BLaER1 treated with 17β-estradiol and CSF1 and Interleukin-3, amounts not matched to agents 10 nM and 100 nM (cell line): ENCODE measurements at regions not wholly inside any gene's neighbourhood (a gene's known extent, or its start where the extent isn't known, plus 50 kb on each side); places are given as distances from the start of the nearest gene placed in this dataset.

Experiments
- H3K27ac ChIP-seq, 11 experiments: shearing (Covaris generic); formaldehyde crosslinking; 2 replicates each; pipeline ENCODE4 v1.8.1; 2022
- H3K27me3 ChIP-seq, 11 experiments: shearing (Covaris generic); formaldehyde crosslinking; 2 replicates each; pipeline ENCODE4 v1.8.1; 2022
- H3K36me3 ChIP-seq, 11 experiments: shearing (Covaris generic); formaldehyde crosslinking; 2 replicates each; pipeline ENCODE4 v1.8.1; 2022
- H3K4me1 ChIP-seq, 10 experiments: shearing (Covaris generic); formaldehyde crosslinking; 2 replicates each; pipeline ENCODE4 v1.8.1; 2022
- H3K4me2 ChIP-seq, 11 experiments: shearing (Covaris generic); formaldehyde crosslinking; 2 replicates each; pipeline ENCODE4 v1.8.1; 2022
- H3K4me3 ChIP-seq, 10 experiments: shearing (Covaris generic); formaldehyde crosslinking; 2 replicates each; pipeline ENCODE4 v1.8.1; 2022
- H3K9ac ChIP-seq, 11 experiments: shearing (Covaris generic); formaldehyde crosslinking; 2 replicates each; pipeline ENCODE4 v1.8.1; 2022
- H3K9me3 ChIP-seq, 11 experiments: shearing (Covaris generic); formaldehyde crosslinking; replicated peaks in 1 of 11; 2 replicates each; pipeline ENCODE4 v1.8.1; 2022
- H4K20me1 ChIP-seq, 11 experiments: shearing (Covaris generic); formaldehyde crosslinking; 2 replicates each; pipeline ENCODE4 v1.8.1; 2022
- Cebpa-rat ChIP-seq, 11 experiments: shearing (Covaris generic); IDR thresholded peaks; 2 replicates each; pipeline ENCODE4 v1.8.1; 2022

DNA sequence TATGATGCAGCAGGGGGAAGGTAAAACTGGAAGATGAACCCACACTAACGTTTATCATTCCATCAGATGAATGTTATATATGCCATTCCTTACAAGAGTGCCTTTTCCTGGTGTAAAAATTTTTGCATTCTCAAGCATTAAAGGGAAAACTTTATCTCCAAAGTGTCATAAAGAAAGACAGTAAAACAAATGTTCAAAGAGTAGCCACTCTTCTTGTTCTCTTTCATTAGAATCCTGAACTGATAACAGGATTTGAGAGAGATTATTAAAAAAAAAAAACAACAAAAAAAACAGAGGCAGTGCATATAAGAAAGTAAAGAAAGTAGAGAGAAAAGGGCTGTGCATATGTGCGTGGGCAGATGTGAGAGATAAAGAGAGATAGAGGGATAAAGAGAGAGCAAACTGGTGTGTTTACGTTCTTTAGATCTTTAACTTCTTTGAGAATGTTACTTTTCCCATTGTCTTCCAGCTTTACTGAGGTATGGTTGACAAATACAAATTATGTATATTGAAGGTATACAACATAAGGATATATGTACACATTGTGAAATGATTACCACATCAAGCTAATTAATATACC is 275.4 kb downstream of the HS3ST1 start:
- Histone ChIP-seq H3K27ac (no peak overlapping the region), H3K27me3 (no peaks in the 10 kb centered on the region), H3K9me3 (peaks cover 0 to 22% (median 0%) of the 10 kb centered on the region in 11 experiments; a peak in 8 of 22 replicates), H3K4me2 (no peak overlapping the region), H3K36me3 (no peaks in the 10 kb centered on the region), H3K4me3 (no peak overlapping the region), H3K9ac (no peak overlapping the region), H4K20me1 (no peaks in the 10 kb centered on the region), H3K4me1 (peaks cover 0 to 13% (median 2%) of the 10 kb centered on the region in 10 experiments; a peak in 6 of 20 replicates)
- no peak for TF ChIP-seq Cebpa-rat (IDR thresholded peaks at IDR 0.05)

DNA sequence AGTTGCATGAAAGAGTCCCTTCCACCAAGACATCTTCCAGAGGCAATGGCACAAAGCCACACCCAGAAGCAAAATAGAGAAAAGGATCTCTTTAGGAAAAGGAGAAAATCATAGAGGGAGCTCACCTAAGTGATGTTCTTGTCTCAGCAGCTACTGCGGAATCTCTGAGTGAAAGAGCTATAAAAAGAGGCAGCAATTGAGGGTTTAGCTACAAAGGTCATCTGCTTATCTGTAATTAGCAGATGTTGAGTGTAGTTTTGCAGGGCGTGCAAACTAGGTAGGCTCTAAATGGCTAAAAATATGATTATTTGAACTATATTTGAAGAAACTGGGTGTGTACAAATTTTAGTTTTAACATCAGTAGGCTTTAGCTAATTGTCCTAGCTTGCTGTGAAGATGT is 276.0 kb downstream of the HS3ST1 start:
- no peak overlapping the region for H3K4me2 ChIP-seq

DNA sequence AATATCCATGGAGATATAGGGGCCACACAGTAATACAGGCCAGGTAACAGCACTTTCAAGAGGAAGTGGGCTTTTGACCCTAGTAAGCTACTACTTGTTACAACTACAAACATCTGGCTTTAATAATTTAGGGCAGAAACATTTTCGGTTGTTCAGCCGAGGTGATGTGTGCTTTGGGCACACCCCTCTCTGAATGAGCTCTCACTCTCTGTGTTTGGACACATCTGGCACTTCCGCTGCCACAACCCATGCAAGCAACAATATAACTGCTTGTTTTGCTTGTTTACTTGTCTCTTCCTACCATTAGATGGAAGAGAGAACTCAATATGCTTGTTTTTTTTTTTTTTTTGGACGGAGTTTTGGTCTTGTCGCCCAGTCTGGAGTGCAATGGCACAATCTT is 277.2 kb downstream of the HS3ST1 start:
- Histone ChIP-seq H3K4me1 (peaks cover 0 to 13% (median 2%) of the 10 kb centered on the region in 10 experiments; a peak in 6 of 20 replicates), H3K4me2 (no peak overlapping the region), H3K27ac (no peak overlapping the region), H3K9ac (no peak overlapping the region), H3K4me3 (no peak overlapping the region), H3K9me3 (peaks cover 0 to 22% (median 0%) of the 10 kb centered on the region in 11 experiments; a peak in 8 of 22 replicates), H4K20me1 (no peaks in the 10 kb centered on the region), H3K27me3 (no peaks in the 10 kb centered on the region), H3K36me3 (no peaks in the 10 kb centered on the region)
- TF ChIP-seq Cebpa-rat (IDR thresholded peaks at IDR 0.05) = no peak

More for the DNA sequence above, 276.0 kb downstream of the HS3ST1 start:
- Histone ChIP-seq H4K20me1 (no peaks in the 10 kb centered on the region), H3K27me3 (no peaks in the 10 kb centered on the region), H3K9ac (no peak overlapping the region), H3K27ac (no peak overlapping the region), H3K9me3 (peaks cover 0 to 22% (median 0%) of the 10 kb centered on the region in 11 experiments; a peak in 8 of 22 replicates), H3K4me3 (no peak overlapping the region), H3K36me3 (no peaks in the 10 kb centered on the region), H3K4me1 (peaks cover 0 to 13% (median 2%) of the 10 kb centered on the region in 10 experiments; a peak in 6 of 20 replicates)
- no peak for TF ChIP-seq Cebpa-rat (IDR thresholded peaks at IDR 0.05)

DNA sequence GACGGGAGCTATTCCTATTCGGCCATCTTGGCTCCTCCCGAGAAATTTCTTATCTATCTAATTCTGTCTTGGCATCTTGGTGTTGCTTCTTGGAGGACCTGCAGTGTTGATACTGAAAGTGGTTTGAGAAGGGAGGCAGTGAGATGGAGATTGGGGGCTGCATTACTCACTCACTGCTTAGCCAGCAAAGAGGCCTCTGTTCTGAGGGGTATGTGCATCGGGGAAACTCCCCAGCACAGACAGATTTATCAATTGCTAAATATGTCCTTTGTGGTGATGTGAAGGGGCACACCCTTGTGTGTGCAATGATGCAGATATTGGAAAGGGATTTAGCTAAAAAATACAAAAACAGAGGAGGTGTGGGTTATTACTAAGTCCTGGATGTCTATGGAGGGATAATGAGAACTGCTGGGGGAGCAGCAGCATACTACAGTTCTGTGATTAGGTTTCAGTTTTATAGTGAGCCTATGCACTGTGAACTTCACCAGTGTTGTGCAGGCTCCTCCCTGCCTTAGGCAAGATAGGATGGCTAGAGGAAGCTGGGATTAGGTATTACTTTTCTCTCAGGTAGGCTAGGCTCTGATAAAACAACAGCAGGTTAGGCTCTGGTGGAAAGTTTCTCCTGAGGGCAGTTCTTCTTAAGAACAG is 279.0 kb downstream of the HS3ST1 start:
- Histone ChIP-seq H3K27ac (no peak overlapping the region), H3K4me2 (no peak overlapping the region), H3K4me1 (0 out of 20 replicates have a peak, but pooled peaks cover 0 to 3% (median 0%) of the 10 kb centered on the region in 10 experiments), H3K36me3 (no peaks in the 10 kb centered on the region), H3K27me3 (no peaks in the 10 kb centered on the region), H3K9ac (no peak overlapping the region), H4K20me1 (no peaks in the 10 kb centered on the region), H3K4me3 (no peak overlapping the region), H3K9me3 (peaks cover 0 to 22% (median 0%) of the 10 kb centered on the region in 11 experiments; a peak in 8 of 22 replicates)
- no peak for TF ChIP-seq Cebpa-rat (IDR thresholded peaks at IDR 0.05)

DNA sequence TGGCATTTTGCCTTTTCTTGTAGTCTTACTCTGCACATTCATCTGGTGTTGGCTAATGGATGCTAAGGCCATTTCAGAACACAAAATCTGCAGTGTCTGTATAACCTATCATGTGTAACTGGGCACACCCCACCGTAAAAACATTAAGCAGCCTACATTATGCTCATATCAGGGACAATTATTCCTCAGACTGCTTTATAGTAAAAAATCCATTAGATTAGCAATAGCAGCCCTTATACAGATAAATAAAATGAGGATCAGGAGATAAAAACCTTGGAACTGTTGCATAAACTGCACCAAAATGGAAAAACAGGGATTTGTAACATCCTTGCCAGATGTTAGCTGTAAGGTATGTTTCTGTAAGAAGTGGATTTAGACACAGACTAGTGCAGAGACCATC is 288.8 kb downstream of the HS3ST1 start:
- Histone ChIP-seq H3K27ac (no peak overlapping the region), H3K36me3 (no peaks in the 10 kb centered on the region), H3K4me1 (peaks cover 0 to 5% (median 0%) of the 10 kb centered on the region in 10 experiments; a peak in 5 of 20 replicates), H4K20me1 (no peaks in the 10 kb centered on the region), H3K9ac (no peak overlapping the region), H3K27me3 (no peaks in the 10 kb centered on the region), H3K9me3 (peaks cover 0 to 6% (median 0%) of the 10 kb centered on the region in 11 experiments; a peak in 3 of 22 replicates), H3K4me2 (no peak overlapping the region), H3K4me3 (no peak overlapping the region)
- TF ChIP-seq Cebpa-rat (IDR thresholded peaks at IDR 0.05) = no peak

DNA sequence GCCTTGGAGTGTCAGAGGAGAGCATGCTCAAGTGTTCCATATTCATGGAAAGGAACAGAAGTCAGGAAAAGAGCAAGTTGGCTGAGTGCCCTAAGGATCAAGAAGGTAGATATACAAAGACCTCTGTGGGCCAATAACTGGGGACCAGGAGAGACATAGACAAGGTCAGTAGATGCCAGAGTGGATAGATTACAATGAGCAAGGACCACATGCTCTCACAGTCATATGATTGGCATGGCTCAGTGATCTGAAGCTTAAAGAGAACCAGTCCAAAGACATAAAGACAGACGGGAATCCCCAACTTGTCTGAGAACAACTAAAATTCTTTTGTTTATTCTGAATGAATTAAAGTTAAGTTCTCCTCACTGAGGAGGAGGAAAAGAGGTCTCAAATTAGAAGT is 289.7 kb downstream of the HS3ST1 start:
- H4K20me1 ChIP-seq = no peaks in the 10 kb centered on the region
- H3K4me1 ChIP-seq = peaks cover 0 to 5% (median 0%) of the 10 kb centered on the region in 10 experiments; a peak in 5 of 20 replicates
- H3K36me3 ChIP-seq = no peaks in the 10 kb centered on the region
- H3K4me3 ChIP-seq = no peak overlapping the region
- H3K9ac ChIP-seq = no peak overlapping the region
- no peak overlapping the region for H3K27ac ChIP-seq
- no peak for TF ChIP-seq Cebpa-rat (IDR thresholded peaks at IDR 0.05)
- H3K9me3 ChIP-seq = peaks cover 0 to 6% (median 0%) of the 10 kb centered on the region in 11 experiments; a peak in 3 of 22 replicates
- H3K4me2 ChIP-seq = no peak overlapping the region
- no peaks in the 10 kb centered on the region for H3K27me3 ChIP-seq

DNA sequence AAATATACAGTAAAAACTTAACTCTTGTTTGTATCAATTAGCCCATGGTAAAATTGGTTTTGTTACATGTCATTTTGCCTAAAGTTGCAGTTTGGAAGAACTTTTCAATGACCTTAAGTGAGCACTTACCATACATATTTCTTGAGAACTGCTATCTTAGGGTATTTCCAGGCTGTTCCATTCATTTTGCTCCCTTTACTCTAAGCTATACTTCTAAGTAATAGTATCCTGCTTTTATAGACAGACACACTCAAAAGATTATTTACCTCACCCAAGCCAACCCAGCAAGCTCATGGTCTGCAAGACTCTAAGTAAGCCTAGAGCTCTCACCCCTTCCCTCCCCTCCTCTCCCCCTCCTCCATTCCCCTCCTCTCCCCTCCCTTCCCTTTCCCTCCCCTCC is 294.0 kb downstream of the HS3ST1 start:
- no peak overlapping the region for H3K4me3 ChIP-seq
- H3K4me1 ChIP-seq = peaks cover 0 to 9% (median 2%) of the 10 kb centered on the region in 10 experiments; a peak in 7 of 20 replicates

DNA sequence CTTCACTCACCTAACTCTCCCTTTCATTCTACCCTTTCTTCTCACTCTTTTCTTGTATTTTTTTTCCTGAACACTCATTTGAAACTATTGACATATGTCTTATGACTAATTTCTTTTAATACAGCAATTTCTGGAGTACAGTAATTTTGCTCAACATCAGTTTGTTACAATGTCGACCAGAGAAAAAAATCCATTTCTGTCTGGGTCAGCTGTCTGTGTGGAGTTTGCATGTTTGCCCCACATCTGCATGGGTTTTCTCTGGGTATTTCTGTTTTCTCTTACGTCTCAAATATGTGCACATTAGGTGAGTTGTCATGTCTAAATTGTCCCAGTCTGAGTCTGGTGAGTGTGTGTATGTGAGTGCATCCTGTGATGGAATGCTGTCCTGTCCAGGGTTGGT is 294.8 kb downstream of the HS3ST1 start:
- peaks cover 0 to 9% (median 2%) of the 10 kb centered on the region in 10 experiments; a peak in 7 of 20 replicates for H3K4me1 ChIP-seq
- H3K36me3 ChIP-seq = no peaks in the 10 kb centered on the region
- H3K9ac ChIP-seq = no peak overlapping the region
- H3K4me2 ChIP-seq = no peak overlapping the region
- H4K20me1 ChIP-seq = no peaks in the 10 kb centered on the region
- H3K9me3 ChIP-seq = peaks cover 0 to 7% (median 0%) of the 10 kb centered on the region in 11 experiments; a peak in 2 of 22 replicates
- no peak for TF ChIP-seq Cebpa-rat (IDR thresholded peaks at IDR 0.05)
- H3K4me3 ChIP-seq = no peak overlapping the region
- H3K27me3 ChIP-seq = no peaks in the 10 kb centered on the region
- H3K27ac ChIP-seq = no peak overlapping the region

More for the DNA sequence above, 294.0 kb downstream of the HS3ST1 start:
- no peak for TF ChIP-seq Cebpa-rat (IDR thresholded peaks at IDR 0.05)
- Histone ChIP-seq H3K27ac (no peak overlapping the region), H3K9ac (no peak overlapping the region), H3K4me2 (no peak overlapping the region), H3K9me3 (peaks cover 0 to 7% (median 0%) of the 10 kb centered on the region in 11 experiments; a peak in 2 of 22 replicates), H3K36me3 (no peaks in the 10 kb centered on the region), H3K27me3 (no peaks in the 10 kb centered on the region), H4K20me1 (no peaks in the 10 kb centered on the region)

DNA sequence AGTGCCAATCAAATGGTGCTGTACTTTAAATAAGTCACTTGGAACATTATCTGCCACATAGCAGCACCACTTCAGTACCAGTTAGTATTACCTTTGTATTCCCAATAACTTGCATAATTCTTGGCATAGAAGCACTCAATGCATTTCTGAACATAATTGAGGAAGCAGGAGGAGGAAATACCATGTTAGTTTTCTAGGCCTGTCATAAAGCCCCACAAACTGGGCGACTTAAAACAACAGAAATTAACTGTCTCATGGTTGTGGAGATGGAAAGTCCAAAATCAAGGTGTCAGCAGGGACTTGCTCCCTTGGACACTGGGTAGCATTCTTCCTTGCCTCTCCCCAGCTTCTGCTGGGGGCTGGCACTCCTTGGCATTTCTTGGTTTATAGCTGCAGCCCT is 296.2 kb downstream of the HS3ST1 start:
- Histone ChIP-seq H3K36me3 (no peaks in the 10 kb centered on the region), H3K9ac (no peak overlapping the region), H3K27me3 (no peaks in the 10 kb centered on the region), H3K27ac (no peak overlapping the region), H3K4me2 (no peak overlapping the region), H3K4me3 (no peak overlapping the region), H3K4me1 (peaks cover 0 to 9% (median 2%) of the 10 kb centered on the region in 10 experiments; a peak in 7 of 20 replicates), H4K20me1 (no peaks in the 10 kb centered on the region), H3K9me3 (peaks cover 0 to 7% (median 0%) of the 10 kb centered on the region in 11 experiments; a peak in 2 of 22 replicates)
- TF ChIP-seq Cebpa-rat (IDR thresholded peaks at IDR 0.05) = no peak
